NAMALWA (cell line): ENCODE measurements at regions not wholly inside any gene's neighbourhood (a gene's known extent, or its start where the extent isn't known, plus 50 kb on each side); places are given as distances from the start of the nearest gene placed in this dataset.
A peak's percentile ranks its signal among the peaks of the same experiment; 100 is the strongest.

ENCODE experiments used
- DNase-seq: peaks from one replicate; pipeline ENCODE4 v3.0.0-alpha.2; 2015; ENCODE audit warnings: low spot score

DNA sequence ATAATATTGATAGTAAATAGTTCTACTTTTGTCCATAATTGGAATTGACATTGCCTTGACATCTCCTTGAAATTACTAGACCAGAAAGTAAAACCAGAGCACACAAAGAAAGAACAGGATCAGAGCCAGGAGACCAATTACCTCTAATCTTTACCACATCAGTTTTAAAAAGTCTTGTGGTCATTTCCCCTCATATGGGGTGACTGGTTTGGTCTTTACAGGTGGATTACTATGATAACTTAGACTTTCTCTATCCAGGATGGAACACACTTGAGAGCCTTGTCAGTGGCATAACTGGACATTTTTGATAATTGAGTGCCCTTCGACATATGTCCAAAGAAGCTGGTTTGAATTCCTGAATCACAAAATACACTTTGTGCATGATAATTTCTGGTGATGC is 1148.1 kb upstream of the NCAM2 start:
- no peak for DNase-seq

DNA sequence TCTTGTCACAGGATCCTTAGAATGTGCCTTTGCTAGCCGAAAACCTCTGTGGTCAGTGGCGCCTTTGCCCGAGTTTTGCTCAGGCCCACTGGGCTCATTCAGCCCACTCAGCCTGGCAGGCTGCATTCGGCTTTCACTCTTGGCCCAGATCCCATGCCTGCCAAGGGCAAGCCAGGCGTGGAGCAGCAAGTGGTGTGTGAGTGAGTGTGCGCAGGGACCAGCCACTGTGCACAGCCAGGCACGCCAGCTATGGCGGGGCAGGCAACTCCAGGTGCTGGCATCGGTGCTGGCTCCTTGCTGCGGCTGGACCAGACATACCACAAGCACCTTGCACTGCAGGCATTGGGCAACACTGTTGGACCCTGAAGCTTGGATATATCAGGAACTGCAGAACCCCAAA is 1145.1 kb upstream of the NCAM2 start:
- DNase-seq: no peak

DNA sequence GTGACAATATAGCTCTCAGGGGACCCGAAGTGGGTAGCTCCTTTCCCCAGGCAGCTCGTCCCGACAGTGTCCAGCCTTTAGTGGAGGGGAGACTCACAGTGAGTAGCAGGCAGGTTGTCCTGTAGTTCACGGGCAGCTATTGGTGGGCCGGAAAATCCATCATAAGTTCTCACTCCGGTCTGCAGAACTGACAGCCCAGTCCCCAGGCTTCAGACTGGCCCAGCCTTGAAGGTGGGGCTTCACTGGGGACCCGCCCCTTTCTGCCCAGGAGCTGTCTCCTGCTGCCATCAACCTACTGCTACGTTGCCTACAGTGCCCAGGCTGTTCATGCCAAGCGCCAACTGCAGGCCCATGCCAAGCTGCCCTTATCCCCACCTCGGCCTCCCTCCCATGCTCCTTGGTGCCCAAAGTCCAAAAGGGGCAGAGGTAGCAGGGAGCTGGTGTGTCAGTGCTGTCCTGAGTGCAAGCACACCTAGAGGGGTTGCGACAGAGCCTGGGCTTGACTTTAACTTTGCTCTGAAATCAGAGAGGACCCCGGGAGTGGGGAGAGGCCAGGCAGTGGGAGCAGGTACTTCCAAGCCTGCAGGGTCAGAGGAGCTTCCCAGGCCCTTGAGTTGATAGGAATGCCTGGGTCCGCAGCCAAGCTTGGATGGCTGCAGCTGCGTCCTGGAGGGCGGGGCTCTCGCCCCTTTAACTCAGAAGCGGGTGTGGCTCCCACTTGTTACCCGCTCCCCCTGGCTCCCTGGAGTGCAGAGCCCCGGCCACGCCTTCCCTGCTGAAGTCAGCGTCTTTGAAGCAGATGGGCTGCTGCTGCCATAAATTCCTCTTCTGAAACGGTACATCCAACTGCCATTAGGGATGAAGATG is 1144.3 kb upstream of the NCAM2 start:
- no peak for DNase-seq

DNA sequence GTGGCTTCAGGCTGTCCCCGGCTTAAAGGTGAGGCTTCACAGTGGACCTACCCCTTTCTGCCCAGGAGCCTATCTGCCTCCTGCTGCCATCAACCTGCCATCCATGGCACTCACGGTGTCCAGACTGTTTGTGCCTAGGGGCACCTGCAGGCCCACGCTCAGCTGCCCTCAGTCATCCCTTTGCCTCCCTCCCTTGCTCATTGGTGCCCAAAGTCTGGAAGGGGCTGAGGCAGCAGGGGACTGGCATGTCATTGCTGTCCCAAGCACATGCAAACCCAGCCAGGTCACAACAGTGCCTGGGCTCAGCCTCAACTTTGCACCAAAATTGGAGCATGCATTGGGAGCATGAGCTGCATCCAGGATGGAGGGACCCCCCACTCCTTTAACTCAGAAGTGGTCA is 1142.7 kb upstream of the NCAM2 start:
- no peak for DNase-seq

- DNase-seq: no peak
Measured at GRCh38 chr21:19864476-19864875, 1133.7 kb upstream of the NCAM2 start.

GRCh38 chr21:19870682-19871081 is 1127.5 kb upstream of the NCAM2 start:
- DNase-seq: no peak

- no peak for DNase-seq
Measured at GRCh38 chr21:19874521-19874920, 1123.7 kb upstream of the NCAM2 start.

GRCh38 chr21:19878133-19878532 is 1120.1 kb upstream of the NCAM2 start:
- DNase-seq: no peak

- DNase-seq: no peak
Measured at GRCh38 chr21:19899645-19900044, 1098.6 kb upstream of the NCAM2 start.

- no peak for DNase-seq
Measured at GRCh38 chr21:19900149-19900548, 1098.1 kb upstream of the NCAM2 start.

GRCh38 chr21:19908390-19908789 is 1089.8 kb upstream of the NCAM2 start:
- no peak for DNase-seq

GRCh38 chr21:19914028-19914427 is 1084.2 kb upstream of the NCAM2 start:
- DNase-seq: no peak

GRCh38 chr21:19921211-19921610 is 1077.0 kb upstream of the NCAM2 start:
- DNase-seq: no peak

DNA sequence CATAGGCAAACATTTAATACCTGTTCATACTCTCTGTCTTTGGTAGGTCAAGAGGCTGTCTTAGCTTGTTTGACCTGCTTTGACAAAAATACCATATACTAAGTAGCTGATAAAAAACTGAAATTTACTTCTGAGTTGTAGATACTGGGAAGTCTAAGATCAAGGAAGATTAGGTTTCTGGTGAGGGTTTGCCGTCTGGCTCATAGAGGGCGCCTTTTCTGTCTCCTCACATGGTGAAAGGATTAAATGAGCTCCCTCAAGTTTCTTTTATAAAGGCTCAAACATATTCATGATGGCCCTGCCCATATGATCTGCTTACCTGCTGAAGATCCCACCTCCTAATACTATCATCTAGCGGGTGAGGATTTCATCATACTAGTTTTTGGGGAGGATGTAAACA is 1076.1 kb upstream of the NCAM2 start:
- DNase-seq: no peak

DNA sequence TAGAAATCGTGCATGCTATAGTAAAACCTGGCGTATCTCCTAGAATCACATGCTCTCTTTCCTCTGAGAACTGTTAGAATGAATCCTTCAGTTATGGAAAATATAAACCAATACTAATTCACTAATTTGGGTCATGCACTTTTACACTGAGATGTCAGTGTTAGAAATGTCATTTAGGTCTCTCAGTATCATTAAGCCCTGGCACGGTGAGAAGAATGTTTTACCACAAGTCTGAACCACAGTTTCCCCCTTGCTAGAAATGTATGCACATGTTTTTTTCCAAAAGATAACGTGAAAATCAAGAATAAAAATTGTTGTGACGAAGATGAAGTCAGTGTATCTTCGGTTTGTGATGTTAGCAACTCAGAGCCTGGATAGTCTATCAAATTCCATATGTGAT is 1062.7 kb upstream of the NCAM2 start:
- no peak for DNase-seq

- DNase-seq: no peak
Measured at GRCh38 chr21:19937619-19938018, 1060.6 kb upstream of the NCAM2 start.

GRCh38 chr21:19941626-19942025 is 1056.6 kb upstream of the NCAM2 start:
- DNase-seq: no peak

DNA sequence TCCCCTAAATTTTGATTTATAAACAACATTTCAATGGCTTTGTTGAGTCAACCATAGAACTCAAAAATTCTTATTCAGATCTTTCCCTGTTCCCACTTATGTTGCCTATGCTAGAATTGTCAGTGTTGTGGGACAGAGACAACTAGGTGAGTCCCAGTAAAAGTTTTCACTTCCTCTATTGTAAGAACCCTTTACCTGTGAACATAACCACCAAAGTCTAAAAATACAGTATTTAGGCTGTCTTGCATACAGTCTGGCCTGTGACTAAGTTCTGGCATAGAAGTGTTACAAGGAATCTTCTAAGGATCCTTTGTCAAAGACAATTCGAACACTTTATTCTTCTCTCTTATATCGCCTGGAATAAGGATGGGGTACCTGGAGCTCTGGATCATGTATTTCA is 1047.9 kb upstream of the NCAM2 start:
- no peak for DNase-seq

GRCh38 chr21:19969156-19969555 is 1029.1 kb upstream of the NCAM2 start:
- no peak for DNase-seq

GRCh38 chr21:19981938-19982337 is 1016.3 kb upstream of the NCAM2 start:
- DNase-seq: peak; percentile 5

DNA sequence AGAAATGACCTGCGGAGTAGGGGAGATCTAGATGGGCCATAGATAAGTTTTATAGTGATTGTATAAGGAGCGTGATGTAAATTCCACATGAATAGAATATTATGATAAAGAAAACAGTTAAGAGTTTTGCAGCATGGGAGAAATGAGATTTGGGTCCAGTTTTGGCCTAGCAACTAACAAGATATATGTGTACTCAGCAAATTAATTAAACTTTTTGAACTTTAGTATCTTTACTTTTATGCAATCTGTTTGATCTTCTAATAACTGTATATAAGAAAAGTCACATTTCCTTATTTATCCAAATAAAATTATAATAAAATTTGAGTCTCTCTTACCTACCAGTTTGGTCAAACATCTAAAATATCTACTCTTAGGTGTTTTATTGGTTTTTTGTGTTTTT is 1011.8 kb upstream of the NCAM2 start:
- DNase-seq: no peak

DNA sequence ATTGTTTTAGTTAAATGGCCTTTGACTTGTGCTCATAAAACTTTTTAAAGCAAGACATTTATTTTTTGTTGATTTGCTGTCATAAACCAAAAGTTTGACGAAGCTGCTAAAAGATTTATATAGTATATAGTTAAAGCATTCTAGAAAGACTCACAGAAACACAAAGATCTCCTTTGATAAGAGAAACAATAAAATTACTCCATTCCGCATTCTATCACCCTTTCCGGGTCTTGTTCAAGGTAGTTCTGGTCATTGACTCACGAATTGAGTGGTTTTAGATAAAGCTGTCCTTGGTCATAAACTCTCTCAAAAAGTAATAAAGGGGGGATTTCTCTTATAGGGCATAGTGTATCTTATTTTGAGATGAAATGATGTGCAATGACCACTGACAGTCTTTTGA is 1010.5 kb upstream of the NCAM2 start:
- no peak for DNase-seq

DNA sequence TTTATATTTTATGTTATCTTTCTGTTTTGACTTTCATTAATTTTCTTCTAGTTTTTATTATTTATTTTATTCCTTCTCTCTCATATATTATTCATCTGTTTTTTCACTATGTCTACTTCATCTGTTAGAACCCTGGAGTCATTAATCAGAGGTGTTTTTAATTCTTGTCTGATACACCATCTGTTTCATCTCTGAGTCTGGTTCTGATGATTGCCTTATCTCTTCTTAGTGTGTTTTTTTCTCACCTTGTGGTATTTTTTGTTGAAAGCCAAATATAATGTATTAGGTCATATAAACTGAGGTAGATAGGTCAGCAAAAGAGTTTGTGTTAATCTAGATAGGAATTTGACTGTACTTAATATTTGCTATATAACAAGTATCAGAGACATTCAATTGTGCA is 1005.7 kb upstream of the NCAM2 start:
- no peak for DNase-seq

- DNase-seq: no peak
Measured at GRCh38 chr21:19993268-19993667, 1004.9 kb upstream of the NCAM2 start.
